ENCODE measurements at regions not wholly inside any gene's neighbourhood (a gene's known extent, or its start where the extent isn't known, plus 50 kb on each side); places are given as distances from the start of the nearest gene placed in this dataset.

DNA sequence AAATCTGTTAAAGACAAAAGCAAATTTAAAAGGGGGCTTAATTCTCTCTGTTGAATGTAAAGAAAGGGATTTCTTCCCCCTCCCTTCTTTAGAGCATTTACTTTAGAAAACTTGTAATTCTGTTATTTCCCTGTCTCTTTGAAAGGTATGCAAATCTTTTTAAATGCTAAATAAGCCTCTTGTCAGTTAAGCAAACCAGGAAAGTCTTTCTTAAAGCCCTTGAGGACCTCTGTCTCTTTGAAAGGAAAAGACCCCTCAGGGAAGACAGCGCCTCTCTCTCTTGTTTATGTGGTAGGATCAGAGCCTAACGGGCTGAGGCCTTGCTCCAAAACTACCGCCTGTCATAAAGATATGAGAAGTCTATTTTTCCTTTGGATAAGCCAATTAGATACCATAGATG is 139.9 kb upstream of the CDH7 start:
- TF ChIP-seq, protein P1, sequence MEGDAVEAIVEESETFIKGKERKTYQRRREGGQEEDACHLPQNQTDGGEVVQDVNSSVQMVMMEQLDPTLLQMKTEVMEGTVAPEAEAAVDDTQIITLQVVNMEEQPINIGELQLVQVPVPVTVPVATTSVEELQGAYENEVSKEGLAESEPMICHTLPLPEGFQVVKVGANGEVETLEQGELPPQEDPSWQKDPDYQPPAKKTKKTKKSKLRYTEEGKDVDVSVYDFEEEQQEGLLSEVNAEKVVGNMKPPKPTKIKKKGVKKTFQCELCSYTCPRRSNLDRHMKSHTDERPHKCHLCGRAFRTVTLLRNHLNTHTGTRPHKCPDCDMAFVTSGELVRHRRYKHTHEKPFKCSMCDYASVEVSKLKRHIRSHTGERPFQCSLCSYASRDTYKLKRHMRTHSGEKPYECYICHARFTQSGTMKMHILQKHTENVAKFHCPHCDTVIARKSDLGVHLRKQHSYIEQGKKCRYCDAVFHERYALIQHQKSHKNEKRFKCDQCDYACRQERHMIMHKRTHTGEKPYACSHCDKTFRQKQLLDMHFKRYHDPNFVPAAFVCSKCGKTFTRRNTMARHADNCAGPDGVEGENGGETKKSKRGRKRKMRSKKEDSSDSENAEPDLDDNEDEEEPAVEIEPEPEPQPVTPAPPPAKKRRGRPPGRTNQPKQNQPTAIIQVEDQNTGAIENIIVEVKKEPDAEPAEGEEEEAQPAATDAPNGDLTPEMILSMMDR (conservative IDR thresholded peaks at IDR 0.05; ENCODE audit: low read depth, low read length), result no peak
- TF ChIP-seq EZH2 (IDR thresholded peaks at IDR 0.05; ENCODE audit: low read length, unreplicated experiment) (no peak), EZH2phosphoT487 (IDR thresholded peaks at IDR 0.05; ENCODE audit: borderline replicate concordance, low read length) (no peak)

Measured in PC-3 (cell line).